Hepatic stellate cell (primary cell): ENCODE measurements at regions not wholly inside any gene's neighbourhood (a gene's known extent, or its start where the extent isn't known, plus 50 kb on each side); places are given as distances from the start of the nearest gene placed in this dataset.
"Not testable (repeated sequence)": the region's sequence is repeated elsewhere in the genome, so short reads cannot be mapped to it uniquely, and the experiment has no call there.

ENCODE experiments used
- DNase-seq: peaks from one replicate; pipeline ENCODE4 v3.0.0; 2011; ENCODE audit warnings: low spot score

GRCh38 chr21:15433091-15433490 lies 296.7 kb upstream of the USP25 start:
- DNase-seq, result no peak

DNA sequence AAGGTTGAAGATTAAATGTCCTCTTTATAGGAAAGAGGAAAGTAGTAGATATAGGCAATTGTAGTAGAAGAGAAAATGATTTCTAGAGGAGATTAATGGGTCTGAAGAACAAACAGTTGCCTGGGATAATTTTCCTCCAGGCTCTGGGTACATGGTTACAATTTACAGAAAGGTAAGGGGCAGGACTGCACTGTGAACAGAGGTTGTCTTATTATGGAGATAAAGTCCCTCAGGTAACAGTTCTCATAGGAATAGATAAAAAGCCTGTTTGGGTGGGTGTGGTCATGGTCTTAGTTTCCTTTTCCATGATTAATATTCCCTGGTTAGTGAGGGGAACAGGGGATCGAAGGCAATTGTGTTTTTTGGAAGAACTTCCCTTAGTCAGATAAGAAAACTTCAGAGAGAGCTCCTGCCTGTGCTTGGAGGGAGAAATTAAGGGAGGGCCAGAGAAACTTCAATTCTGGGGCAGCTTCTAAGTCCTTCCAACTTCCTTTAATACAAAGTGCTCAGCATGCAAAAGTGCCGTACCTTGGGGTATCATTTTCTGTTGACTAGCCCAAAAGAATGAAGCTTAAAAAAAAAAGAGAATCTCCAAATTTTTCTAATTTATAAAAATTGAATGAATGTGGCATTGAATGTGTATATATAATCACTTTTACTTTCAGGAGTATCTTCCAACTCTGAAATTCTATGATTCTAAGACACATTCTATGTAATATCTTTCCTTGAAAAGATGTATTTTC lies 295.4 kb upstream of the USP25 start:
- no peak for DNase-seq

- no peak for DNase-seq
Measured at GRCh38 chr21:15436031-15436430, 293.8 kb upstream of the USP25 start.

- DNase-seq, result no peak
Measured at GRCh38 chr21:15437883-15438282, 291.9 kb upstream of the USP25 start.

DNA sequence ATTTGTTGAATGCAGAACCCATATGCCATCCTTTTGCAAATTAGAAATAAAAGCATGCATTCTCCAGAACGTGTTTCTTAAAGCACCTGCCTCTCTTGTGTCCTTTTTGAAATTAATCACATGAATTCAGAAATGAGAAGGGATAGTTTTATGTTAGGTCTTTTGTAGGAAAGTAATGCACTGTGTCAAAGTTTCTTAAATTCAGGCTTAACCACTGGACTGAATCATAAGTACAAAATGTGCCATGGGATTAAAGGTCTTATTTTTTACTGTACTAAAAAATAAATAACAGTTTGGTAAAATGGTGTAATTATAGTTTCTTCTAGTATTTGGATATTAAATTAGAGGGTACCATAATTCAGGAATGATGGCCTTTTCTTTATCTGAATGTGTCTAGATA lies 290.1 kb upstream of the USP25 start:
- DNase-seq, result no peak

GRCh38 chr21:15441060-15441493 lies 288.7 kb upstream of the USP25 start:
- DNase-seq, result no peak

- DNase-seq, result no peak
Measured at GRCh38 chr21:15441992-15442391, 287.8 kb upstream of the USP25 start.

DNA sequence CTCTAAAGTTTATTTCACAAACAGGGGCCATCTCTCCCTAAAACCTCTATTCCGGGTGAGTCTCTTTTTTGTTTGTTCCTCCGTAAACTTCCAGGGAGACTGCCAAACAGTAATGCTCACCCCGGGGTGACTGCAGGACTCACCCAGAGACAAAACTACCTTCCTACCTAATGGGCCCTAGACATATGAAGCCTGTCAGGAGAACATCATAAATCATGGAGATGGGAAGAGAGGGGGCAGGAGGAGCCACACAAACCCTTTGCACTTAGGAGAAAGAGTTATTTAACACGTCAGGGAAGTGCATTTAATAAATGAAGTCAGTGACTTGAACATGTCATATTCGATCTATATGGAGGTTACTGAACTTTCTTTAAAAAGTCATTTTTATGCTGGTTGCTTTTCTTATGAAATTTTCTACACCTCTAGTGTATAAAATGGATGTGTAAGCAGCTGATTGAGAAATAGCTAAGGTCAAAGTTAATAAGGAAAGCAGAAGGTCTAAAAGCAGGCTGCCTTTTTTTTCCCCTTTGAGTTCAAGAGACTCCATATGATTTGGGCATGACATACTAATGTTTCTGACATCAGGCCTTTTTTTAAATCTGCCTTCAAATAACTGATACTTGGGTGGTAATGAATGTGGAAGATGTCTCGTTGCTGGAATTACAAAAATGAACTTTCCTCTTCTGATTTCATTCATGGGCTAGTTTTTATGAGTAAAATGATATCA lies 286.9 kb upstream of the USP25 start:
- DNase-seq, result no peak

DNA sequence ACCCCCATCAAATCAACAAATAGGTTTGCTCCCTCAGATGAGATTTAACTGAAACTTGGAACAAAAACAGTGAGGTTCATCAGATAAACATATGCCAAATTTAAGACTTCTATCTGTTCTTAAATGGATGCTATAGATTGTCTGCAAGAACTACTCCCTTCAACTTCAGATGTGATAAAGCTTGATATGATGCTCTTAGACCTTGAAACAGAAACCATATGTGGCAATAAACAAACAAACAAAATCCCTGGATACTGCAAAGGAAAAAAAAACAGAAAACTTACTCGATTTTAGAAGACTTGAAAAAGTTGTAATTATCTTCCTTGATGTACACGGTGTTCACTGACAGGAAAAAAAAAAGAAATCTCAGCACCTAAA lies 286.1 kb upstream of the USP25 start:
- no peak for DNase-seq

DNA sequence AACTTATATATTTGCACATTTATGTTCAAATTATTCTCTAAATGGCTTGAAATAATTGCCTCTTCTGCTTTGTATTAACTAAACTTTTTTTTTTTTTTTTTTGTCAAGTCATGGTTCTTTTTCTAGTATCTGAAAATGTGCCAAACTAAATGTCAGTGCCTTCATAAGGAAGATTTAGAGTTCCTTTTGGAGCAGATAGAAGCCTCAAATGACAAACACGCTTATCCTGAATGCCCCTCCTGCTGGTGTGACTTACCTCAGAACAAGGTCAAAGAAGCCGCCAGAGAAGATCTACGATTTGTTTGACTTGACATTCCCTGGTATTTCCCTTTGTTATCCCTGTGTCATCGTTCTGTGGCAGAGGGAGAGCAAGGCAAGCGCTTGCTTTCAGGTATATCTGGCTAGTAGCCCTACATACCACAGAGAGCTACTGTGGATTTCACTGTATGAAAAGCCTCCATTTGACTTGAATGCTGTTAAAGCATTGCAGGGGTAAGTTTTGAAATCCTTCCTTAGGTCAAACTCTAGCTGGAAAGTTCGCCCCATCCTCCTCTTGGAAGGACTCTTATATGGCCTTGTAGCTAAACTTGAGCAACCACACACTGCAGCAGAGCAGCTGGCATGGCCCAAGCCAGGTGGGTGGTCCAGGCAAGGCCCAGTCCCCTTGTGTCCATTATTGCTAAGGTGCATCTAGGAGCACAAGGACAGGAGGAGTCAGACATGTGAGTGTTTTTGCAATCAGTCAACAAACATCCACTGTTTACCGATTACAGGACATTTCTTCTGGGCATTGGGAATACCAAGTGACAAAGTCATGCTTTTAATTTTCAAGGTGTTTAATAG lies 285.4 kb upstream of the USP25 start:
- no peak for DNase-seq

DNA sequence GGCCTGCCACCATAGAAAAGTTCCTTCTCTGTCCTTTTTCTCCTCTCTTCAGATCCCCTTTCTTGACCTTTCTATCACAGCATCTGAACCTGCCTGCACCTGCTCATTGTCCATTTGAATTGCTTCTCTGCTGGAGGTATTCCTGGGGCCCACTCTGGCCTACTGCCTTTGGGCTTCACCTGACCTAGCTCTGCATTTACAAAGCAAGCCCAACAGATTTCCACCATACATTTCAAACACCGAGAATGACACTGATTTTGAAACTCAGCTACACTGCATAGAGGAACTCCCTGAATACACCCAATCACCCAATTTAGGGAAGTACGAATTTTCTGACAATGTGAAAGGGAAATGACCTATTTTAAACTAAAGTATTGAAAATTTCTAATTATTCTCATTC lies 284.5 kb upstream of the USP25 start:
- no peak for DNase-seq

GRCh38 chr21:15446223-15446622 lies 283.6 kb upstream of the USP25 start:
- DNase-seq, result no peak

DNA sequence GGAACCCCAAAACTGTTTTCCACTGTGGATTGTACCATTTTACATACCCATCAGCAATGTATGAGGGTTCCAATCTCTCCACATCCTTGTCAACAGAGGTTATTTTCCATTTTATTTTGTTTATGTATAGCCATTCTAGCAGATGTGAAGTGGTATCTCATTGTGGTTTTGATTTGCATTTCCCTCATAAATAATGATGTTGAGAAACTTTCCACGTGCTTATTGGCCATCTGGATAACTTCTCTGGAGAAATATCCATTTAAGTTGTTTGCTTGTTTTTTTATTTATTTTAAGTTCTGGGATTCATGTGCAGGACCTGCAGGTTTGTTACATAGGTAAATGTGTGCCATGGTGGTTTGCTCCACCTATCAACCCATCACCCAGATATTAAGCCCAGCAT lies 280.2 kb upstream of the USP25 start:
- no peak for DNase-seq

DNA sequence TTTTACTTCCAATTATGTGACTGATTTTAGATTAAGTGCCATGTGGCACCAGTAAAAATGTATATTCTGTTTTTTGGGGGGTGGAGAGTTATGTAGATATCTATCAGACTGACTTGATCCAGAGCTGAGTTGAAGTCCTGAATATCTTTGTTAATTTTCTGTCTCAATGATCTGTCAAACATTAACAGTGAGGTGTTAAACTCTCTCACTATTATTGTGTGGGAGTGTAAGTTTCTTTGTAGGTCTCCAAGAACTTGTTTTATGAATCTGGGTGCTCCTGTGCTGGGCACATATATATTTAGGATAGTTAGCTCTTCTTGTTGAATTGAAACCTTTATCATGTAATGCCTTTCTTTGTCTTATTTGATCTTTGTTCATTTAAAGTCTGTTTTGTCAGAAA lies 276.5 kb upstream of the USP25 start:
- DNase-seq, result no peak

DNA sequence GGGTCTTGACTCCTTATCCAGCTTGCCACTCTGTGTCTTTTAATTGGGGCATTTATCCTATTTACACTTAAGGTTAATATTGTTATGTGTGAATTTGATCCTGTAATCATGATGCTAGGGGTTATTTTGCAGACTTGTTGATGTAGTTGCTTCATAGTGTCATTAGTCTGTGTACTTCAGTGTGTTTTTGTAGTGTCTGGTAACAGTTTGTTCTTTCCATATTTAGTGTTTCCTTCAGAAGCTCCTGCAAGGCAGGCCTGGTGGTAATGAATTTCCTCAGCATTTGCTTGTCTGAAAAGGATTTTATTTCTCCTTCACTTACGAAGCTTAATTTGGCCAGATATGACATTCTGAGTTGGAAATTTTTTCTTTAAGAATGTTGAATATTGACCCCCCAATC lies 276.0 kb upstream of the USP25 start:
- DNase-seq, result not testable (repeated sequence)

- not testable (repeated sequence) for DNase-seq
Measured at GRCh38 chr21:15454931-15455330, 274.9 kb upstream of the USP25 start.

GRCh38 chr21:15455819-15456462 lies 273.8 kb upstream of the USP25 start:
- DNase-seq, result no peak

DNA sequence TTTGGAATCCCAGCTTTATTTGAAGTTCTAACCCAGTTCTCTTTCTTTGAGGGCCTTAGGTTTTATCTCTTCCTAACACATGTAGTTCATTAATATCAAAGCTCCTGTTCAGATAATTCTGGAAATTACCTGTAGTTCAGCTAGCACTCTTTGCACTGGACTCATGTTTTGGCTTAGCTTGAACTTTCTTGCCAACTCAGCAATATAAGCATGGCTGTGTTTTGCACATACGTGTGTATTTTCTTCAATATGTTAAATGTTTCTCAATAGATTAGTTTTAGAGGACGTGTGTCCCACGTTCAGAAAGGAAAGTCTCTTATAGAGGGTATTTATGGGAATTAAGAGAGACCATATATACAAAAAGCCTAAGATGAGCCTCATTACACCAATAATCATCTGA lies 271.8 kb upstream of the USP25 start:
- DNase-seq, result no peak

- DNase-seq, result no peak
Measured at GRCh38 chr21:15462092-15462491, 267.7 kb upstream of the USP25 start.

DNA sequence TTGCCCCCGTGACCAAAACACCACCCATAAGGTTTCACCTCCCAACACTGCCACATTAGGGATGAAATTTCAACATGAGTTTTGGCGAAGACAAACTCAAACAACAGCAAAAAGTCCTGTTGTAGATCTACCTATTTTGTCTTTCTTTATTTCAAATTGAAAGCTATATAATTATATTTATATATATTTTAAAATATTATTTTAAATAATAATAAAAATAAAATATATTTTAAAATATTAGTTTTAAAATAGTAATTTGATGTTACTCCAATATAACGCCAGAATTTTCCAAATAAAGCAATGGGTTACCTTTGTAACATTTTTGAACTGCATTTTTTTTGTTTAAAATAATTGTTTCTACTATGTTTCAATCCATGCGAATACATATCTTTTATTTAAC lies 263.5 kb upstream of the USP25 start:
- no peak for DNase-seq

GRCh38 chr21:15468368-15468767 lies 261.4 kb upstream of the USP25 start:
- DNase-seq, result no peak
